H1 (cell line): ENCODE measurements at regions not wholly inside any gene's neighbourhood (a gene's known extent, or its start where the extent isn't known, plus 50 kb on each side); places are given as distances from the start of the nearest gene placed in this dataset.

Experiments
- BCL11A ChIP-seq, 2 experiments: IDR thresholded peaks; one replicate each; pipeline ENCODE4 v1.6.1; 2011; ENCODE audit warnings: low read depth in 2 of 2, low read length in 2 of 2, mild to moderate bottlenecking in 2 of 2
- CBX5 ChIP-seq: fragments of 300-800, 300-1000 bp; sonication (generic); IDR thresholded peaks from 2 replicates; pipeline ENCODE4 v1.7.1; 2016; ENCODE audit warnings: antibody characterized with exemption, low read length, low read depth
- JUND ChIP-seq: IDR thresholded peaks from 2 replicates; pipeline ENCODE4 v1.6.1; 2011; ENCODE audit warnings: mild to moderate bottlenecking, improper control_type of control experiment, low read length
- MAFK ChIP-seq: IDR thresholded peaks from 2 replicates; pipeline ENCODE4 v1.6.1; 2012; ENCODE audit warnings: low read depth, mild to moderate bottlenecking, improper control_type of control experiment, low read length
- RAD21 ChIP-seq, 2 experiments: IDR thresholded peaks in 1 of 2; conservative IDR thresholded peaks in 1 of 2; 2 replicates each; pipeline ENCODE4 v1.6.1; 2011; ENCODE audit warnings: low read depth in 2 of 2, low read length in 2 of 2, improper control_type of control experiment in 1 of 2, inconsistent platforms in 1 of 2, mild to moderate bottlenecking in 1 of 2, moderate library complexity in 1 of 2
- SP1 ChIP-seq: IDR thresholded peaks from 2 replicates; pipeline ENCODE4 v1.6.1; 2011; ENCODE audit warnings: low read depth, low read length
- TF ChIP-seq, protein P1 (sequence below): fragments of 300-600 bp; sonication (generic); IDR thresholded peaks from 2 replicates; pipeline ENCODE4 v1.7.1; 2012; ENCODE audit warnings: low read length, moderate library complexity, mild to moderate bottlenecking, inconsistent platforms; ENCODE audit not compliant: insufficient replicate concordance

DNA sequence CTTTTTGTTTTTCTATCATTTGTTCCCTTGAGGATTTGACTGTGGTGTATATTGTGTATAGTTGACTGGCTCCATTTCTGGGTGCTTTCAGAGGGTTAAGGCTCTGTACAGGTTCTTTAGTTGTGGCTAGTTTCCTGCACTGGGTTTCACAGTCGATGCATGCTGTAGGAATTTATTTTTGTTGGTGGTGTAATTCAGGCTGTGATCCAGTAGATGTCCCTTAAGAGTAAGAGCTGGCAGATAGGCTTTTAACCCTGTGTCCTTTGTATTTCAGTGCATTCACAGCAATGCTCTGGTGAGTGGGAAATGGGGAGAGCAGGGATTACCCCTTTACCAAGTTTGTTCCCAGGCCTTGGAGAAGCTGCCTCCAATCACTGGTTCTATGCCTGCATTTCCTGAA lies 112.9 kb downstream of the SPATA31D1 start (continued):
- TF ChIP-seq, protein P1, sequence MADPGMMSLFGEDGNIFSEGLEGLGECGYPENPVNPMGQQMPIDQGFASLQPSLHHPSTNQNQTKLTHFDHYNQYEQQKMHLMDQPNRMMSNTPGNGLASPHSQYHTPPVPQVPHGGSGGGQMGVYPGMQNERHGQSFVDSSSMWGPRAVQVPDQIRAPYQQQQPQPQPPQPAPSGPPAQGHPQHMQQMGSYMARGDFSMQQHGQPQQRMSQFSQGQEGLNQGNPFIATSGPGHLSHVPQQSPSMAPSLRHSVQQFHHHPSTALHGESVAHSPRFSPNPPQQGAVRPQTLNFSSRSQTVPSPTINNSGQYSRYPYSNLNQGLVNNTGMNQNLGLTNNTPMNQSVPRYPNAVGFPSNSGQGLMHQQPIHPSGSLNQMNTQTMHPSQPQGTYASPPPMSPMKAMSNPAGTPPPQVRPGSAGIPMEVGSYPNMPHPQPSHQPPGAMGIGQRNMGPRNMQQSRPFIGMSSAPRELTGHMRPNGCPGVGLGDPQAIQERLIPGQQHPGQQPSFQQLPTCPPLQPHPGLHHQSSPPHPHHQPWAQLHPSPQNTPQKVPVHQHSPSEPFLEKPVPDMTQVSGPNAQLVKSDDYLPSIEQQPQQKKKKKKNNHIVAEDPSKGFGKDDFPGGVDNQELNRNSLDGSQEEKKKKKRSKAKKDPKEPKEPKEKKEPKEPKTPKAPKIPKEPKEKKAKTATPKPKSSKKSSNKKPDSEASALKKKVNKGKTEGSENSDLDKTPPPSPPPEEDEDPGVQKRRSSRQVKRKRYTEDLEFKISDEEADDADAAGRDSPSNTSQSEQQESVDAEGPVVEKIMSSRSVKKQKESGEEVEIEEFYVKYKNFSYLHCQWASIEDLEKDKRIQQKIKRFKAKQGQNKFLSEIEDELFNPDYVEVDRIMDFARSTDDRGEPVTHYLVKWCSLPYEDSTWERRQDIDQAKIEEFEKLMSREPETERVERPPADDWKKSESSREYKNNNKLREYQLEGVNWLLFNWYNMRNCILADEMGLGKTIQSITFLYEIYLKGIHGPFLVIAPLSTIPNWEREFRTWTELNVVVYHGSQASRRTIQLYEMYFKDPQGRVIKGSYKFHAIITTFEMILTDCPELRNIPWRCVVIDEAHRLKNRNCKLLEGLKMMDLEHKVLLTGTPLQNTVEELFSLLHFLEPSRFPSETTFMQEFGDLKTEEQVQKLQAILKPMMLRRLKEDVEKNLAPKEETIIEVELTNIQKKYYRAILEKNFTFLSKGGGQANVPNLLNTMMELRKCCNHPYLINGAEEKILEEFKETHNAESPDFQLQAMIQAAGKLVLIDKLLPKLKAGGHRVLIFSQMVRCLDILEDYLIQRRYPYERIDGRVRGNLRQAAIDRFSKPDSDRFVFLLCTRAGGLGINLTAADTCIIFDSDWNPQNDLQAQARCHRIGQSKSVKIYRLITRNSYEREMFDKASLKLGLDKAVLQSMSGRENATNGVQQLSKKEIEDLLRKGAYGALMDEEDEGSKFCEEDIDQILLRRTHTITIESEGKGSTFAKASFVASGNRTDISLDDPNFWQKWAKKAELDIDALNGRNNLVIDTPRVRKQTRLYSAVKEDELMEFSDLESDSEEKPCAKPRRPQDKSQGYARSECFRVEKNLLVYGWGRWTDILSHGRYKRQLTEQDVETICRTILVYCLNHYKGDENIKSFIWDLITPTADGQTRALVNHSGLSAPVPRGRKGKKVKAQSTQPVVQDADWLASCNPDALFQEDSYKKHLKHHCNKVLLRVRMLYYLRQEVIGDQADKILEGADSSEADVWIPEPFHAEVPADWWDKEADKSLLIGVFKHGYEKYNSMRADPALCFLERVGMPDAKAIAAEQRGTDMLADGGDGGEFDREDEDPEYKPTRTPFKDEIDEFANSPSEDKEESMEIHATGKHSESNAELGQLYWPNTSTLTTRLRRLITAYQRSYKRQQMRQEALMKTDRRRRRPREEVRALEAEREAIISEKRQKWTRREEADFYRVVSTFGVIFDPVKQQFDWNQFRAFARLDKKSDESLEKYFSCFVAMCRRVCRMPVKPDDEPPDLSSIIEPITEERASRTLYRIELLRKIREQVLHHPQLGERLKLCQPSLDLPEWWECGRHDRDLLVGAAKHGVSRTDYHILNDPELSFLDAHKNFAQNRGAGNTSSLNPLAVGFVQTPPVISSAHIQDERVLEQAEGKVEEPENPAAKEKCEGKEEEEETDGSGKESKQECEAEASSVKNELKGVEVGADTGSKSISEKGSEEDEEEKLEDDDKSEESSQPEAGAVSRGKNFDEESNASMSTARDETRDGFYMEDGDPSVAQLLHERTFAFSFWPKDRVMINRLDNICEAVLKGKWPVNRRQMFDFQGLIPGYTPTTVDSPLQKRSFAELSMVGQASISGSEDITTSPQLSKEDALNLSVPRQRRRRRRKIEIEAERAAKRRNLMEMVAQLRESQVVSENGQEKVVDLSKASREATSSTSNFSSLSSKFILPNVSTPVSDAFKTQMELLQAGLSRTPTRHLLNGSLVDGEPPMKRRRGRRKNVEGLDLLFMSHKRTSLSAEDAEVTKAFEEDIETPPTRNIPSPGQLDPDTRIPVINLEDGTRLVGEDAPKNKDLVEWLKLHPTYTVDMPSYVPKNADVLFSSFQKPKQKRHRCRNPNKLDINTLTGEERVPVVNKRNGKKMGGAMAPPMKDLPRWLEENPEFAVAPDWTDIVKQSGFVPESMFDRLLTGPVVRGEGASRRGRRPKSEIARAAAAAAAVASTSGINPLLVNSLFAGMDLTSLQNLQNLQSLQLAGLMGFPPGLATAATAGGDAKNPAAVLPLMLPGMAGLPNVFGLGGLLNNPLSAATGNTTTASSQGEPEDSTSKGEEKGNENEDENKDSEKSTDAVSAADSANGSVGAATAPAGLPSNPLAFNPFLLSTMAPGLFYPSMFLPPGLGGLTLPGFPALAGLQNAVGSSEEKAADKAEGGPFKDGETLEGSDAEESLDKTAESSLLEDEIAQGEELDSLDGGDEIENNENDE = no peak
- no peak for TF ChIP-seq BCL11A (IDR thresholded peaks at IDR 0.05; ENCODE audit: low read depth in 2 of 2, low read length in 2 of 2)
- TF ChIP-seq MAFK = no peak
- TF ChIP-seq JUND = no peak
- no peak for TF ChIP-seq SP1
- peak; percentile 69 to 72 for TF ChIP-seq RAD21 (IDR thresholded peaks at IDR 0.05 in 1 of 2, conservative IDR thresholded peaks at IDR 0.05 in 1 of 2; ENCODE audit: low read depth in 2 of 2, low read length in 2 of 2)
- no peak for TF ChIP-seq CBX5
